ENCODE measurements at regions not wholly inside any gene's neighbourhood (a gene's known extent, or its start where the extent isn't known, plus 50 kb on each side); places are given as distances from the start of the nearest gene placed in this dataset.

- DNase-seq (ENCODE audit: low read depth, low spot score) = no peak
Measured at GRCh38 chr17:53176629-53177028, 646.1 kb upstream of the KIF2B start.

DNA sequence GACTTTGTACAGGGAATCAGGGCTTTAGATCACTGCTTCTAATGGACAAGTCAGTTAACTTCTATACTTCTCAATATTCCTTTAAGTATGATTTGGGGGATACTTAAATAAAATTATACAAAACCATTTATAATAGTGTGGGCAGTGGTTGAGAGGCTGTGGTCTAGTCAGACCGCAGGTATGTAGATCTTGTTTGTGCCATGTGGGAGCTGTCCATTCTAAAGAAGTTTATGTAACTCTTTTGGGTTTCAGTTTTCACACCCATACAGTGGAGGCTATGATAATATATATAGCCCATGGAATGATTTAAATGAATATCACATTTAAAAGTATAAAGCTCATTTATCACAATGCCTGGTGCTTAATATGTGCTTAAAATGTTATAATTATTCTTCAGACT is 654.3 kb upstream of the KIF2B start:
- DNase-seq (ENCODE audit: low read depth, low spot score) = no peak

DNA sequence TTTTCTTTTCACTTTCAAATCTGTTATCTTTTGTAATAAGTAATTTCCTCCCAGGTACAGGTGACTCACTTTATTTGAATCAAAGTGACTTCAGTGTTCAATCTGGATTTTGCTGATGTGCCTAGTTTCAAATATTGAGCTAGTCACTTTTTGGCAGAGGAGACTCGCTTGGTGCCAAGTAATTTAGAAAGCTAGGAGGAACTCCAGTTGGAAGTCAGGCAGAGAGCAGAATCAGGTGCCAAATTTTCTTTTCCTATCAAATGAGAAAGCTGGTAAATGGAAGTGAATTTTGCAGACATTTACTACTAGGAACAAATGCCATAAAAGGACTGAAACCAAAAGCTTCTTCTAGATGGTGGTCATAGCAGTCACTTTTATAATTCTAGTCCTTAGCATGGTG is 656.0 kb upstream of the KIF2B start:
- no peak for DNase-seq (ENCODE audit: low read depth, low spot score)

DNA sequence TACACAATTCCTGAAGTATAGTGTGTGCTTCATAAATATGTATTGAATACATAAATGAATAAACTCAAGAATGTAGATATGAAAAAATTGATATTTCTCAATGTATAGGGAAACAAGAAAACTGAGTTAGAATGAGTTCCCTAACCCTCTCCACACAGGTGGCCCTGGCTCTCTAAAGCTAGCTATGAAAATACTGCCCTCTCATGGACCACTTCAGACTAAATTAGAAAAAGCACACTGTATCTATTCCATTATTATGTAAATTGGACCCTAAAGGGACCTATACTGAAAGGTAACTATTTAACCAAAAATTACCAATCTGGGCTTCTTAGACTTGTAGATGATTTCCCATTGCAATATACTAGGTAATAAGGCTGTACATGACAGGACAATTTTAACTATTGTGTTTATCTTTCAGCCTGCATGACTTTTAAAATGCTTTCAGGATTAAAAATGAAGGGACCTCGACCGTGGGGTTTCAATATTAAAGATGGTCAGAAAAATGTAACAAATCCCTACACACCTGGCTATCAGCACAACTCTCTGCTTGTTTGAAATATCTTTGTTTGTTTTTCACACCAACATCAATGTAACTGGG is 672.5 kb upstream of the KIF2B start:
- DNase-seq (ENCODE audit: low read depth, low spot score) = no peak

- no peak for DNase-seq (ENCODE audit: low read depth, low spot score)
Measured at GRCh38 chr17:53149316-53149715, 673.4 kb upstream of the KIF2B start.

DNA sequence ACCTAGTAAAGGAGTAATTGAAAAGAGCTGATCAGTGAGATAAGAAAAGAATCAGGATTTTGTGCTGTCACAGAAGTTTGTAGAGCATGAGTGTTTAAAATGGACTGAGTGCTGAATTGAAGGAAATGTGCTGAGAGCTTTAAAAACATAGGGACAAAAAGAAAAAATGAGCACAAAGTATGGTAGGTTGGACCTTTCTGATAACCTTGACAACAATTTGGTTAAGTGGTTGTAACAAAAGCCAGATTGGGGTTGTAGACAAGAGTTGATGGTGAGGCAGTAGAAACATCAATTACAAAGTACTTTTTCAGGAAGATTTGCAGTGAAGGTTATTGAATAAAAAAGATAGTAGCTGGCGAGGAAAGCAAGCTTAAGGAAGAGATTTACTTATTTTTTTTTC is 674.7 kb upstream of the KIF2B start:
- no peak for DNase-seq (ENCODE audit: low read depth, low spot score)

DNA sequence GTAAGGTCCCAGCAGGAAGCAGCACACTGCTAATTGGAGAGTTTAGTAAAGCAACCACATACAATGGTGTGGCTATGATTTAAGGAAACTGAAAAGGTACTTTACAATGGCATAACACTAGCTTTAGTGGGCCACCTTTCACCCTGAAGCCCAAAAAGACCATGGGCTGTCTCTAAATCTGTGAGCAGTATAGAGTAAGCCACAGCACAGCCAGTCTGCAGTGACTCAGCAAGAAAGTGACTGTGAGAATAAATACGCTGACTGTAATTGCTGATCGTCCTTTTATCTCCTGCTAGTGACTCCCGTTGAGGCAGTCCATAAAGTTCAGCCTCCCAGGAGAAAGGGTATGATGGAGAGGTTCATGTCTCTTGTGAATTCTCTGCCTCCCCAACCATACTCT is 679.8 kb upstream of the KIF2B start:
- no peak for DNase-seq (ENCODE audit: low read depth, low spot score)

DNA sequence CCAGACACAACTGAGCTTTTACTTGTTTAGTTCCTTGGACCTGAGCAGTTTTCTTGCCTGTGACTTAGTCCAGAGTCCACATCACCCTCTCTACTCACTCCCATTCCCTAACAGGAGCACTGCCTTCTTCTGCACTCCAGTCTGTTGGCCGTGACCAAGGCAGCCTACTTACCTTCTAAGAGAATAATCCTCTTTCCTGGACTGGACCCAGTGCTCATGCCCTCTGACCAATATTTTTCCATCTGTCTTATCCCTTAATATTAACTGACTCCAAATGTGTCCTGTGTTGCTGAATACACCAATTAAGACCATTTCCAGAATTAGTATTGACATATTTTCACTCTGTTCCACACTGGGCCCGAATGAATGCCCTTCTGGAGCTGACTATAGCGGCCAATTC is 681.0 kb upstream of the KIF2B start:
- DNase-seq (ENCODE audit: low read depth, low spot score) = no peak

GRCh38 chr17:53141280-53141679 is 681.4 kb upstream of the KIF2B start:
- no peak for DNase-seq (ENCODE audit: low read depth, low spot score)

GRCh38 chr17:53137869-53138268 is 684.9 kb upstream of the KIF2B start:
- no peak for DNase-seq (ENCODE audit: low read depth, low spot score)

GRCh38 chr17:53135969-53136368 is 686.8 kb upstream of the KIF2B start:
- DNase-seq (ENCODE audit: low read depth, low spot score) = no peak

GRCh38 chr17:53134548-53134947 is 688.2 kb upstream of the KIF2B start:
- DNase-seq (ENCODE audit: low read depth, low spot score) = no peak

GRCh38 chr17:53133876-53134275 is 688.9 kb upstream of the KIF2B start:
- no peak for DNase-seq (ENCODE audit: low read depth, low spot score)

GRCh38 chr17:53129863-53130262 is 692.9 kb upstream of the KIF2B start:
- no peak for DNase-seq (ENCODE audit: low read depth, low spot score)

- DNase-seq (ENCODE audit: low read depth, low spot score) = no peak
Measured at GRCh38 chr17:53127331-53127730, 695.4 kb upstream of the KIF2B start.

- DNase-seq (ENCODE audit: low read depth, low spot score) = no peak
Measured at GRCh38 chr17:53122966-53123365, 699.8 kb upstream of the KIF2B start.

GRCh38 chr17:53119773-53120172 is 703.0 kb upstream of the KIF2B start:
- DNase-seq (ENCODE audit: low read depth, low spot score) = no peak

- no peak for DNase-seq (ENCODE audit: low read depth, low spot score)
Measured at GRCh38 chr17:53118948-53119347, 703.8 kb upstream of the KIF2B start.

DNA sequence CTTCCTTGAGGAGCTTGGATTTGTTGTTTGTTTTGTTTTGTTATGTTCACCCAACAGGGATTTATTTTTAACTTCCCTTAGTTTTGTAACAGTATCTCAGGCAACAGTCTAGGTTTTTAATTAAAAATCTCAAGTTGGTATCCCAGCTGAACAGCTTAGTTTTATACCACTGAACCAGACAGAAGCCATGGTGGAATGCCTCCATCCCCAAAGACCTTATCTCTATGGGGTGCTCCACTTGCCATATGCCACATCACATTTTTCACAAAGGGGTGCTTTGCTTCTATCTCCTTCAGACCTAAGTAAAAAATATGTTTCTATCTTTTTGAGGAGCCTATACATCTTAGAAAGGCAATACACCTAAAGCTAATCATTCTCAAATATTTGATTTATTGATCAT is 715.8 kb upstream of the KIF2B start:
- DNase-seq (ENCODE audit: low read depth, low spot score) = no peak

DNA sequence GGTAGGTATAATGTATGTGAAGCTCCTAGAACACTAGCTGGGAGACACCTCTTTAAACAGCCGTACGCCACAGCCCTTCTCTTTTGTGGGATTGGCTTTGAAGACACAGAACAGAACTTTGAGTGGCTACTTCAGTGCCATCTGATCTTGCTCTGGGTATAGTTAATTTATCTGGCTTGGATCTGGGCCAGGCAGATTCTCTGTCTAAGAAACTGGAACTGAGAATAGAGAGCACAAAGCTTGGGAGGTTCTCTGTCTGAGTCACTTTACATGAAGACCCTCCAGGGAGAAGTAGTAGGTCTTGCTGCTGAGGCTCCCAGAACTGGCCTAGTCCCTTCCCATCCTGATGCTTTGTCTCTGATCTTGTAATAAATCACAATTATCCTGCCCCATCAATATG is 721.0 kb upstream of the KIF2B start:
- DNase-seq (ENCODE audit: low read depth, low spot score) = no peak

- DNase-seq (ENCODE audit: low read depth, low spot score) = no peak
Measured at GRCh38 chr17:53100126-53100525, 722.6 kb upstream of the KIF2B start.

DNA sequence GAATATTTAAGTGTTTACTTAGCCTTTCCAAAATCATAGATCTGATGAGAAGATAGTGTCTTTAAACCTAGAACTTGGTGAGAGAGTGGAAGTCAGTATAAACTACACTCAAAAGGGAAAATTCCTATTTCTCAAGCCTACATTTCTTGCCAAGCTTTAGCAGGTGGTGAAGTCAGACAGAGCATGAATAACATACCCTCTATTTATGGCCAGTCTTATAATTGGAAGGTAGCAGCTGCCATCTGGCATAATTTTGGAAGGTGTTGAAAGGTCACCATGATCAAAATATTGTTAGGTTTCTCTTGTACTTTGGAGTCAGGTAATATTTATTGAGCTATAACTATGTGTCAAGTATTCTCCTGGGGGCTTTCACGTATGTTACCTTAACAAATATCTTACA is 729.3 kb upstream of the KIF2B start:
- no peak for DNase-seq (ENCODE audit: low read depth, low spot score)

GRCh38 chr17:53092072-53092471 is 730.7 kb upstream of the KIF2B start:
- DNase-seq (ENCODE audit: low read depth, low spot score) = no peak

DNA sequence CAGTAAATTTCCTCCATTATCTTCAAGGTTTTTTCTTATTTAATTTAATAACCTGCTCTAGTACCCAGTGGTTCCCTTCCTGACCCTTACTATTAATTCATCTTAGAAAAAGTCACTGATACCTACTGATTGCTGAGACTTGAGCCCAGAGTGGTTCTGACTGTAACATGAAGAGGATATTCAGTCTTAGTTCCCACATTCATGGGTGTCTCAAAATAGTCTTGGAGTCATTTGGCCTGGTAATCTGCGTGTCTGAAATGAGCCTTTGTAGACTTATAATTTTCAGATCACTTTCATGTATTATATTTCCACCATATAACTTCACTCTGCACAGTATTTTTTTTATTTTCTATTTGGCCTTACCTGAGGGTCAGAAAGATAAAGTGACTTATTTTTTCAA is 732.0 kb upstream of the KIF2B start:
- DNase-seq (ENCODE audit: low read depth, low spot score) = no peak

Measured in smooth muscle cell of the brain vasculature (primary cell).